ENCODE measurements at regions not wholly inside any gene's neighbourhood (a gene's known extent, or its start where the extent isn't known, plus 50 kb on each side); places are given as distances from the start of the nearest gene placed in this dataset.
A peak's percentile ranks its signal among the peaks of the same experiment; 100 is the strongest.

GRCh38 chr6:166771701-166772100 lies 144.7 kb upstream of the RPS6KA2 start:
- no peak for DNase-seq

DNA sequence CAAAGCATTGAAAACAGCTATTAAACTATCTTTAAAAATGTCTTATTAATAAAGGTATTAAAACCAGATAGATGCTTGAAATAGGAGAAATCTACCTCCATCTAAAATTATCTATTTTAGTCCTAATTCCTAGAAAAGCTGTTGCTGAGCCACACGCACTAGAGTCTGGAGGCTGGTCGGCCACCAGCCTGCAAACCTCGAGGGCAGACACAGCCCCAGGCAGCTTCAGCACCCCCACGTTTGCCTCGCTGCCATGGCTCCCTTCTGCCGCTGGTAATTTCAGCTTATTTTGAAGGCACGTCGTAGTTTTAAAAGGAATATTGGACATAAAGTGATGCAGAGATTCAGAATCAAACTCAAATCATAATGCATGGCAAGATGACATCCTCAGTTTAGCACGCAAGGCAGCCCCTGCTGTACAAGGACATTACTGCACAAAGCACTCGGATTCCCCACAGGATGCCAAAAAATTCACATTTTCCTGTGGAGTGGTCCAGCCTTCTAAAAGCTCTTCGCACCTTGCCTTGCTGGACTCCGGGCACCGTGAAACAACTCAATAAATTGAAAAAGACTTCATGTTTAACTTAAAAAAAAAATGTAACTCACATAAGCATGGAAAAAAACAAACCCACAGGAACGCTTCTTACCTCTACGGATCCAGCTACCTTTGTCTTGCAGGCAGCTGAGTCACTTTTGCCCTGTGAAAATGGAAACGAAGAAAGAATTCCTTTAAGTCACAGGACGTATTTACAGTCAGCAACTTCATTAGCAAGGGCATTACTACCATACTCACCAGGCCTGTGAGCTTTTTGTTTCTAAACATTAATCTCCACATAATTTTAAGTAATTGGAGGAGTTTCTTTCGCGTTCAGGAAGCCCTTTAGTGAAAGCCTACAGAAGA lies 143.4 kb upstream of the RPS6KA2 start:
- DNase-seq: no peak

GRCh38 chr6:166769648-166770047 lies 142.6 kb upstream of the RPS6KA2 start:
- DNase-seq: no peak

DNA sequence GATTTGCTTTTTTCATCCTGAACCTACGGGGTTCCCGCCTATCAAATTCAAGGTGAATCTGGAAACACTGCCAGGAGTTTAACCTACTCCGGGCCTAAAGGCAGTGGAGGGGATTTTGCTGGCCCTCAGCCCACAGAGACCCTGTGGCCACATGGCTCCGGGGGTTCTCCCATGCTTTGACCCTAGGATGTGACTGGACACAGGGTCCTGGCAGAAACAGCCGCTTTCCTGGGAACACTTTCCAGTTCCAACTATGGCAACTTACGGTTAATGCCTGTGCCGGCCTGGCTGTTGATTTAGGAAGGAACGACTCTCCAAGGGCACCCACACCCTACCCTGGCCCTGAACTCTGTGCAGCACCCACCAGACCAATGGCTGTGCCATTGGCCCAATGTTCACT lies 141.7 kb upstream of the RPS6KA2 start:
- DNase-seq: no peak

DNA sequence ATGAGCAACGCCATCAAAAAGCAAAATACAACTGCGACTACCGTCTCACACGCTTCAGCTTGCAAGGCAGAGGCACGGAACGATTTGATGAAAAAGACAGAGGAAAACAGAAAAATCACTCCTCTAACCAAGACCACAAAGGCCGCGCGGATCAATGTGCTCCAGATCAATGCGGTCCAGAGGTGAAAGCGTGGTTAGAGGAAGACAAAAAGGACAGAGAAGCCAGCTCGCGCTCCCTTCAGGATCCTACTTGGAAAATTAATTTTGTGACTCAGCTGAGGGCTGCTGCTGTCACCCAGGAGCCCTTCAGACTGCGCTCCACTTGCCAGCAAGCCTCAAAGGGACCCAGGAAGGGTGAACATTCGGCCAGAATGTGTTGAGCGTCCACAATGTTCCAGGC lies 140.2 kb upstream of the RPS6KA2 start:
- DNase-seq: no peak

- DNase-seq: no peak
These were observed 139.7 kb upstream of the RPS6KA2 start for GRCh38 chr6:166766769-166767168.

DNA sequence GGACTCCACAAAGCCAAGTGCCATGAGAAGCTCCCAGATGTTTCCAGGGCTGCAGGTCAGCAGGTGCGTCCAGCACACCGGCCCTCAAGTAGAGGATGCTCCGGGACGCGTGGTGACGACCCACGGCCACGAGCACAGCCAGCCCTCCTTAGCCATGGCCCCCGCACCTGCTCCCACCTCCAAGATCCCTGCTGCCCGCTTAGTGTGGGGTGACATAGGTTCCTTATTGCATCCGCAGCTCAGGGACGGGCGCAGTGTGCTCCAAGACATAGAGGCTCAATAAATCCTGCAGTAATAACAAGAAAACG lies 138.1 kb upstream of the RPS6KA2 start:
- no peak for DNase-seq

GRCh38 chr6:166764473-166765233 lies 137.6 kb upstream of the RPS6KA2 start:
- DNase-seq: no peak

GRCh38 chr6:166763606-166764472 lies 136.8 kb upstream of the RPS6KA2 start:
- DNase-seq: no peak

DNA sequence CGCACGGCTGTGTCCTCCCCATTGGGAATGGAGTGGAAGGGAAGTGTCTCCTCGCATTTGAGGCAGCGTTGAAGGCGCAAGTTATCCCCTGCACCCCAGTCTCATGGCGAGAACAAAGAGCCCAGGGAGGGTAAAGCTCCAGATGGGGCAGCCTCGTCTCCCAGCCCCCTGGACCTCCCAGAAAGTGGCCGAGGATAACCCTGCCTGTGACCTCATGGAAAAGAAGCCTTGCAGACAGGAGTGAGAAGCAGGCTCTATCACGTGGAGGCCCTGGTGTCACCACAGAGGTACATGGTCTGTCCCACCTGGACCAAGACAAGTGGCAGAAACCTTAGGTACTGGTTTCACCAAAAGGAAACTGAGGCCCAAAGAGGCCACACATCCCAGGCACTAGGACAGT lies 134.8 kb upstream of the RPS6KA2 start:
- DNase-seq: no peak

DNA sequence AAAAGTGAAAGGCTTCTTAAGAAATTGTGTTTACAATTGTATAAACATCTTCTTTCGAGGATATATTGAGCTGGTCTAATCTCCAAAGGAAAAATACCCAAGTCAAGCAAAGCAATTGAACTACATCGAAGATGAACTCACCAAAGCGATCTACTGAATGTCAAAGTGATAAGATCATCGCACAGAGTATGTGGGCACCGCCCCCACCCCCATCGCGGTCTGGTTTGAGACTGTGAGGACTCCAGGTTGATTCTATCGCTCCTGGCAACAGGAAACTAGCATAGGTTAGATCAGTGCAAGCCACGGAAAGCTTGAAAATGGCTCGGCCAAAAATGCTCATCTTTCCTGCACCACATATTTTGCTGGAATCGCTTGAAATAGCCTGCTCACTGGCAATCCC lies 133.2 kb upstream of the RPS6KA2 start:
- DNase-seq: peak; percentile 45

- no peak for DNase-seq
These were observed 131.2 kb upstream of the RPS6KA2 start for GRCh38 chr6:166758136-166758704.

- DNase-seq: no peak
These were observed 130.4 kb upstream of the RPS6KA2 start for GRCh38 chr6:166757232-166758135.

- DNase-seq: no peak
These were observed 127.4 kb upstream of the RPS6KA2 start for GRCh38 chr6:166754218-166755030.

DNA sequence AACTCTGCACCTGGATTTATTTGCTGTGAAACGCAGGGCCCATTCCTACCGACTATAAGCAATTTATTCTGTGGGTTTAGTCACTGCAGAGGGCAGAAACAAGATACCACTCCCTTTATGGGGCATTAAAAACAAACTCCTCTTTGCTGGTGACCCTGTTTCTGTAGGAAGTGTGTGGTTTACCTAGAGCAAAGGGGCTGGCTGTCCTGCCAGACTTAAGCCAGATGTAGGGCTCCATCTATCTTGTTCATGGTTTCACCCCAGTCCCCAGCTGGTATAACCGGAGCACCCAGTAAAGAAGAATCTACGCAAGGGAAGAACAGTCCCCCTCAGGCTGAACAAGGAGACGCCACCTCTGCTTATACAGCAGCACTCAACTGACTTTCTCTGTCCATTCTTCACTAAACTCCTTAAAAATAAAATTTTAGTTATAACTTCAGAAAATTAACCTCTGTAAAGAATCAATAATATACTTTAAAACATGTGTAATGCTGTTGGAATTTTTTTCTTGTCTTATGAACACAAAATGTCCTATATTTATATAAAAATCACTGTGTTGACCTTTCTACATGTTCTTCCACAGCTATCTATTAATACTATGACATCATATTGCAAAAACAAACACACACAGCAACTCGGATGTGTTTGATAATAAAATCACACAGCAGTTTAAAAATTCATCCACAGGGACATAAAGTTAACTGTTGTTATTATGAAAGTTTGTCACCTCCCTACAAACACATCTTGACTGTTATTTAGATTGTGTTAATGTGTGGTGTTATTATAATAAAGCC lies 126.1 kb upstream of the RPS6KA2 start:
- no peak for DNase-seq

DNA sequence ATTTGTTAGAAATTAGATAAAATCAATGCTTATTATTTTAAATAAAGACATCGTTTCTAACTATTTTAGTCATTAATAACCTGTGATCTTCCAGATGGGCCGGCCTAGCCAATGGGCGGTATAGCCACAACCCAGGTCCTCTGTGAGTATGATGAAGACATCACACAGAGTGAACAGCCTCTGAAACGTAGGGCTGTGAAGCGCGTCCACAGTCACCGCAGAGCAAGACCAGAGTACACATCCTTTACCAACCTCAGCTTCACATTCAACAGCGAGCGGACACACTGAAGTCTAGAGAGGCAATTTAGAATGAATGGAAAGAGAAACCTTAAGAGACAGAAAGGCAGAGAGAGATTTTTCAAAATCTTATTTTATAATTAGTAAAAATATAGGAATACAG lies 125.0 kb upstream of the RPS6KA2 start:
- DNase-seq: no peak

DNA sequence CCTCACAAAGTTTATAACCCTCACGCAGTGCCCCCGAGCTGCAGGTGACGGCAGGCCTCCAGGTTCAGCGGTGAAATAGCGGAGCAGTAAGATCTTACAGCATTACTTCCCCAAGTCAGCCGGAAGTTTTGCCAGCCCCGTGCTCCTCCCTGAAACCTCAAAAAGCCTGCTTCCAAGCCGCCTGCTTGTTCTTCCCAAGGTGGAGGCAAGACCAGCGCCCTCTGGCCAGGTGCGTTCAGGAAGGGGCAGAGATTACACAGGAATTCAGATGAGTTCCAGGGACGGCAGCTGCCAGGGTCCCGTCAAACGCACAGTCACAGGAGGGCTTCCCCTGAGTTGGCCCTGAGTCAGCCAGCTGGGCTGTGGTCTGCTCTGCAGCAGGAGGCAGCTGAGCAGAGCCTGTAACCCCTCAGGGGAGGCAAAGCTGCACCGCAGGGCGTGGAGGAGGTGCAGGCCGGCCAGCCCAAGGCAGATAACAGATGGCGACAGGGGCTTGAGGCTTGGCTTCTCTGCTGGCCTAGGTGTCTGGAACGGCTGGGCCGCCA lies 124.1 kb upstream of the RPS6KA2 start:
- DNase-seq: no peak

DNA sequence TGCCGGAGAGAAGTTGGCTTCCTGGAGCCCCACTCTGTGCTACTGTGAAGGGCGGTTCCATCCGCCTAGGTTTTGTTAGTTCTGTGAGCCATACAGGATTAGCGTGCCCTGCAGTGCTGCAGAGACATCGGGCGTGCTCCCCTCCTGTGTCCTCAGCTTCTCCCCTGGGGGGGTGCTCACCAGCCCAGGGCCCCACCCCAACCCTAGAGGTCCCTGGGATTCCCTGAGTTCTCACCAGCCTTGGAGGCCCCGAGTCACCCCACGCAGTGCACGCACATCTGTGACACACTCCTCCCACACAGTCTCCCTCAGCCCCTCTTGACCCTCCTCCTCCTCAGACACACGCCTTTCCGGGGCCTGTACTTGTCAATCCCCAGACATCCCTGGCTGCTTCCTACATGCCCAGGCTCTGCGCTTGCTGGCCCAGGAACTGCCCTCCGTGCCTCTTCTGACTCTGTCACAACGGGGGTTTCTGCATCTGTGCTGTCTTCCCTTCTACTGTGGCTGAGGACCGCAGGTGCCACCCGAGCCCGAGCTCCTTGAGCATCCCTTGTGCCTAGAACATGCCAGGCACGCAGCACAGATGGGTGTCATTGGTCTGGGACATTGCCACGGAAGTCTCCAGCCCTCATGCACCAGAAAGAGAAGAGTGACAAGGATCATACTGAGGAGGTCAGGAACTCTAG lies 123.2 kb upstream of the RPS6KA2 start:
- no peak for DNase-seq

GRCh38 chr6:166749666-166750065 lies 122.6 kb upstream of the RPS6KA2 start:
- DNase-seq: no peak
